ENCODE measurements at regions not wholly inside any gene's neighbourhood (a gene's known extent, or its start where the extent isn't known, plus 50 kb on each side); places are given as distances from the start of the nearest gene placed in this dataset.

DNA sequence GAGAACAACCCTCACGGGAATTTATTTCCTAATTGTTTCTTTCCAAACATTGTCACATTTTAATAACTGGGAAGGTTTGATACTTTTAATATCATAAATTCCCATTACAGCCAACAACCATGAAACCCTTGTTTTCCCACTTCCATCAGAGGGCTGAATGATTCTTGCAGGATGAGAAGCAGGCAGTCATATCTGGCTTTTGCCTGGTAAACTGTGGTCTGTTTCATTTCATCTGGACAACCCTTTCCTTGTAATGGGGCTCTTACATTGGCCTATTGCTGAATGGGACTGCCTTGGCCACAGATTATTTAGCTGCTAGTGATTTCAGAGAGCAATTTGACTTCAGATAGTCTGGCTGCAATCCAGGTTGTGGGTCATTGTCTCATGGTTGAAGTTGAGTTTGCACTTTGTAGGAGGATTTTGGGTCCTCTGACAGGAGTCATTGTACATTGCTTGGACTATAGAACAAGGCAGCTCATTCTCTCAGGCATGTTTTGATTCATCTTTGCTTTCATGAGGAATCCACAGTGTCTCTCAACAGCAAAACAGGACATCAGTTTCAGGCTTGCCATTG is 754.9 kb upstream of the TSPY4 start:
- Mint-ChIP-seq H3K4me1 (ENCODE audit: low read depth) (no peaks in the 10 kb centered on the region), H3K36me3 (ENCODE audit: low read depth) (no peaks in the 10 kb centered on the region), H3K27ac (no peak overlapping the region), H3K9me3 (ENCODE audit: insufficient read depth) (no peaks in the 10 kb centered on the region), H3K27me3 (ENCODE audit: low read depth) (no peaks in the 10 kb centered on the region), H3K4me3 (no peak overlapping the region)
- POLR2A ChIA-PET, result no interaction called here
- DNase-seq (no peak), ATAC-seq (no peak)
- CTCF ChIA-PET, result no interaction called here

DNA sequence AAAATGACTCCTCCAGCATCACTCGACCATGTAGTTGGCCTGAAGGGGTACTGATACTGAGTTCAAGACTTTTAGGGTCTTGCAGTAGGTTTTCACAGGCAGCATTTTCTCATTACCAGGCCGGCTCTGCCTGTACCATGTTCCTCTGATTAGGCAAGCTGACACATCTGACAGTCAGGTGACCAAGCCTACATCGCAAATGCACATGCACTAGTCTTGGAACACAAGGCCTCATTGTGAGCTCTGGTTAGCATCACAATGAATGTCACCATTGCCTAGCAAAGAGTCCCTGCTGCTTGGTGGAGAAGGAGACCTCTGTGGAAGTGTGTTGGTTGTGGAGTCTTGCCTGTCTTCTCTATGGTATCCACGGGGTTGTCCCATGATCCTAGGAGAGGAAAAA is 754.1 kb upstream of the TSPY4 start:
- DNase-seq (no peak), ATAC-seq (no peak)
- Mint-ChIP-seq H3K36me3 (ENCODE audit: low read depth) (no peaks in the 10 kb centered on the region), H3K27me3 (ENCODE audit: low read depth) (no peaks in the 10 kb centered on the region), H3K4me1 (ENCODE audit: low read depth) (no peaks in the 10 kb centered on the region), H3K9me3 (ENCODE audit: insufficient read depth) (no peaks in the 10 kb centered on the region), H3K4me3 (no peak overlapping the region), H3K27ac (no peak overlapping the region)
- ChIA-PET CTCF (no interaction called here), POLR2A (no interaction called here)

DNA sequence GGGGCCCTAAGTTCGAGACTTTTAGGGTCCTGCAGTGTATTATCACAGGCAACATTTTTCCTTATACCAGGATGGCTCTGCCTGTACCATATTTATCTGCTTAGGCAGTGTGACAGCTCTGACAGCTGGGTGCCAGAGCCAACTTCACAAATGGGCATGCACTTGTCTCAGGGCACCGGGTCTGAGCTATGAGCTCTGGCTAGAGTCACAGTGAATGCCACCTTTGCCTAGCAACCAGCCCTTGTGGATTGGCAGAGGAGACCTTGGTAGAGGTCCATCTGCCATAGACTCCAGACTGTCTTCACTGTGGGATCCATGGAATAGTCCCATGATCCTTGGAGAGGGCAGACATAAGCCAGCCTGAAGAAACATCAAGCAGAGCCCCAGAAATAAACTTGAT is 746.6 kb upstream of the TSPY4 start:
- Mint-ChIP-seq H3K4me1 (ENCODE audit: low read depth) (no peaks in the 10 kb centered on the region), H3K4me3 (no peak overlapping the region), H3K27me3 (ENCODE audit: low read depth) (no peaks in the 10 kb centered on the region), H3K27ac (no peak overlapping the region), H3K9me3 (ENCODE audit: insufficient read depth) (no peaks in the 10 kb centered on the region), H3K36me3 (ENCODE audit: low read depth) (no peaks in the 10 kb centered on the region)
- no peak for ATAC-seq
- DNase-seq, result no peak
- CTCF ChIA-PET, result no interaction called here
- POLR2A ChIA-PET, result no interaction called here

DNA sequence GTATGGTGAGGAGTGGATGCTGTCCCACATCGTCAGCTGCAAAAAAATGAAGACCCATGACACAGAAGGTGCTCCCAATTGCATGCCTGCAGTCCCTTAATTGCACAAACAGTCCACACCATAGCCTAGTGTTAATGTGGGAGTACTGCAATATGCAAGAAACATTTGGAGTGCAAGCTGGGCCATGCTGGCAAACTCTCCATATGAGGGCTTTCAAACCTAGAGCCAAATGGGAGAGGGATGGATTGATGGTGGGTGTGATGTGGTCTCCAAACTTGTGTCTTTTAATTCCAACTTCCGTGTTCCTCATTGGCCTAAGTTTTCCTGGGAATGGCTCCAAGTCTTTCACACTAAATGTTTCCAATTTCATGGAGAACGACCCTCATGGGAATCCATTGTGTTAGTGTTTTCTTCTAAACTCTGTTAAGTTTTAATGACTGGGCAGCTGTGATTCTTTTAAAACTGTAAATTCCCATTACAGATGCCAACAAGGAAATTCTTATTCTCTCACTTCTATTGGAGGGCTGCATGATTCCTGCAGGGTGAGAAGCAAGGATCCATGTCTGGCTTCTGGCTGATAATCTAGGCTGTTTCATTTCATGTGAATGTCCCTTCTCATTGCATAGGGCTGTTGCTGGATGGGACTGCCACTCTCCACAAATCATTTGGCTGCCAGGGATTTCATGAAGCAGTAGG is 745.3 kb upstream of the TSPY4 start:
- Mint-ChIP-seq H3K4me3 (no peak overlapping the region), H3K9me3 (ENCODE audit: insufficient read depth) (no peaks in the 10 kb centered on the region), H3K4me1 (ENCODE audit: low read depth) (no peaks in the 10 kb centered on the region), H3K27me3 (ENCODE audit: low read depth) (no peaks in the 10 kb centered on the region), H3K36me3 (ENCODE audit: low read depth) (no peaks in the 10 kb centered on the region), H3K27ac (no peak overlapping the region)
- ATAC-seq (no peak), DNase-seq (no peak)
- POLR2A ChIA-PET, result no interaction called here
- CTCF ChIA-PET, result no interaction called here

DNA sequence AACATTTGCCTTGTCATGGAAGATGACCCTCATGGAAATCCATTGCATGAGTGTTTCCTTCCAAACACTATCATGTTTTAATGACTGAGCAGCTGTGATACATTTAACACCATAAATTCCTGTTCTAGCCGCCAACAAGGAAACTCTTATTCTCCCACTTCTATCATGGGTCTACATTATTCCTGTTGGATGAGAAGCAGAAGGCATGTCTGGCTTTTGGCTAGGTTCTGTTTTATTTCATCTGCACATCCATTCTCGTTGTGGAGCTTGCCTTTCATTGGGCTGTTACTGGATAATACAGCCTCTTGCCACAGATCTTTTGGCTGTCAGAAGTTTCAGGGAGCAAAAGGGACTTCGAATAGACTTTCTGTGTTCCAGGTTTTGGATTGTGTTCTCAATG is 742.6 kb upstream of the TSPY4 start:
- DNase-seq (no peak), ATAC-seq (no peak)
- ChIA-PET POLR2A (no interaction called here), CTCF (no interaction called here)
- H3K27ac Mint-ChIP-seq, result no peak overlapping the region
- no peaks in the 10 kb centered on the region for H3K4me1 Mint-ChIP-seq (ENCODE audit: low read depth)
- no peaks in the 10 kb centered on the region for H3K27me3 Mint-ChIP-seq (ENCODE audit: low read depth)
- no peaks in the 10 kb centered on the region for H3K36me3 Mint-ChIP-seq (ENCODE audit: low read depth)
- H3K4me3 Mint-ChIP-seq, result no peak overlapping the region
- no peaks in the 10 kb centered on the region for H3K9me3 Mint-ChIP-seq (ENCODE audit: insufficient read depth)

DNA sequence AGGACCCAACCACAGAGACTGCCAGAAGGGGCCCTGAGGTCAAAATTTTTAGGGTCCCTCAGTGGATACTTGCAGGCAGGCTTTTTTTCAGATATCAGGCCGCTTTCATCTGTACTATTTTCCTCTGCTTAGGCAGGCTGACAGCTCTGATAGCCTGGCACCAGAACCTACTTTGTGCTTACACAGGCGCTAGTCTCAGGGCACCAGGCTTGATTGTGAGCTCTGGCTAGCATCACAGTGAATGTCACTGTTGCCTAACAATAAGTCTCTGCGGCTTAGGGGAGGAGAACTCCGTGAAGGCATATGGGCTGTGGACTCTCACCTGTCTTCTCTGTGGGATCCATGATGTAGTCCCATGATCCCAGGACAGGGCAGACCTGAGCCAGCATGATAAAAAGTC is 738.1 kb upstream of the TSPY4 start:
- no peaks in the 10 kb centered on the region for H3K36me3 Mint-ChIP-seq (ENCODE audit: low read depth)
- no peak overlapping the region for H3K4me3 Mint-ChIP-seq
- no peak for DNase-seq
- H3K27ac Mint-ChIP-seq, result no peak overlapping the region
- no peaks in the 10 kb centered on the region for H3K27me3 Mint-ChIP-seq (ENCODE audit: low read depth)
- POLR2A ChIA-PET, result no interaction called here
- no peaks in the 10 kb centered on the region for H3K4me1 Mint-ChIP-seq (ENCODE audit: low read depth)
- CTCF ChIA-PET, result no interaction called here
- ATAC-seq, result no peak
- H3K9me3 Mint-ChIP-seq (ENCODE audit: insufficient read depth), result no peaks in the 10 kb centered on the region

DNA sequence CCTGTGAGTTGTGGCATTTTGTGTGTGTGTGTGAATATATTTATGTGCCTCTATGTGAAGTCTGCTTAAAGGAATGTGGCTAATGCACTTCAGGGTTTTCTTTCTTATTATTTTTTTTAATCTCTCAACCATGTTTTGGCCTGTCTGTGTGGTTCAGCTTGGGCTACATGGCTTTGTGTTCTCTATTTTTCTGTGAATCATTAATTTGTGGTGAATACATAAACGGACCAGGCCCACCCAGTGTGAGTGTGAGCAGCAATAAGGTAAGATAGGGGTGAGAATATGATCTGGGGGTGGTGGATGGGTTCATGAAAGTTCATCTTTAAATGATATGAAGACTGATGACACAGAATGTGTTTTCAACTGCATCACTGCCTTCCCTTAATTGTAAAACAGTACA is 726.6 kb upstream of the TSPY4 start:
- Mint-ChIP-seq H3K4me1 (ENCODE audit: low read depth) (no peaks in the 10 kb centered on the region), H3K9me3 (ENCODE audit: insufficient read depth) (no peaks in the 10 kb centered on the region)

DNA sequence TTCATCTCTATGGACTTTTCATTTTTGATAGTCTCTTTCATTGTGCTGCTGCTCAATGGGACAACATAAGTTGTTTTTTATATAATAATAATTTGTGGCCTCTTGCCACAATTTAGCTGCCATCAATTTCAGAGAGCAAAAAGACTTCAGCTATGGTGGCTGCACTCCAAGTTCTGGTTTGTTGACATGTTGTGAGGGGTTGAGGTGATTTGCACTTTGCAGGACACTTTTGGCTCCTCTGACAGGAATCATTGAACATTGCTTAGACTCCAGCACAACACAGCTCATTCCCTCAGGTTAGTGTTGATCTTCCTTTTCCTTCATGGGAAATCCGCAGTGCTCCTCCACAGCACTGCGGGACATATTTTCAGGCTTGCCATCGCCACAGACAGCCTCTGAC is 725.4 kb upstream of the TSPY4 start:
- Mint-ChIP-seq H3K9me3 (ENCODE audit: insufficient read depth) (no peaks in the 10 kb centered on the region), H3K4me3 (no peak overlapping the region), H3K36me3 (ENCODE audit: low read depth) (no peaks in the 10 kb centered on the region), H3K27me3 (ENCODE audit: low read depth) (no peaks in the 10 kb centered on the region), H3K4me1 (ENCODE audit: low read depth) (no peaks in the 10 kb centered on the region), H3K27ac (no peak overlapping the region)
- CTCF ChIA-PET, result no interaction called here
- ATAC-seq (no peak), DNase-seq (no peak)
- POLR2A ChIA-PET, result no interaction called here

More for the DNA sequence above, 726.6 kb upstream of the TSPY4 start:
- ChIA-PET POLR2A (no interaction called here), CTCF (no interaction called here)
- ATAC-seq (no peak), DNase-seq (no peak)
- no peak overlapping the region for H3K27ac Mint-ChIP-seq
- no peaks in the 10 kb centered on the region for H3K36me3 Mint-ChIP-seq (ENCODE audit: low read depth)
- H3K27me3 Mint-ChIP-seq (ENCODE audit: low read depth), result no peaks in the 10 kb centered on the region
- H3K4me3 Mint-ChIP-seq, result no peak overlapping the region

DNA sequence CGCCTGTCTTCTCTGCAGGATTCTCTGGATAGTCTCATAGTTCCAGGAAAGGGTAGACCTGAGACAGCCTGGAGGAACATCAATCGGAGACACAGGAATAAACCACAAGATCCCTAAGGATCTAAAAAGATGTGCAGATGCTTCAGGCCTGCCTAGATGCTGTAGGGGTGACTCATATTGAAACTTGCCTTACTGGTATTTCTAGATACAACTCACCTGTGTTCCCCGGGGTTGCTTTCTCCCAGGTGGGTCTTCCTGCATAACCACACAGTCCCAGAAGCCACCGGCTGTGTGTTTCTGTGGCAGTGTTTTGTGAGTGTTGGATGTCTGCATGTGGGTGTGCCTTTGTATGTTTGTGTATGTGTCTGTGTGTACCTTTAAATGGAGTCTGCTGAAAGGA is 719.0 kb upstream of the TSPY4 start:
- H3K27me3 Mint-ChIP-seq (ENCODE audit: low read depth), result no peaks in the 10 kb centered on the region
- no peaks in the 10 kb centered on the region for H3K36me3 Mint-ChIP-seq (ENCODE audit: low read depth)
- no peaks in the 10 kb centered on the region for H3K4me1 Mint-ChIP-seq (ENCODE audit: low read depth)
- no peak overlapping the region for H3K27ac Mint-ChIP-seq
- ChIA-PET POLR2A (no interaction called here), CTCF (no interaction called here)
- H3K9me3 Mint-ChIP-seq (ENCODE audit: insufficient read depth), result no peaks in the 10 kb centered on the region
- H3K4me3 Mint-ChIP-seq, result no peak overlapping the region
- ATAC-seq (no peak), DNase-seq (no peak)

DNA sequence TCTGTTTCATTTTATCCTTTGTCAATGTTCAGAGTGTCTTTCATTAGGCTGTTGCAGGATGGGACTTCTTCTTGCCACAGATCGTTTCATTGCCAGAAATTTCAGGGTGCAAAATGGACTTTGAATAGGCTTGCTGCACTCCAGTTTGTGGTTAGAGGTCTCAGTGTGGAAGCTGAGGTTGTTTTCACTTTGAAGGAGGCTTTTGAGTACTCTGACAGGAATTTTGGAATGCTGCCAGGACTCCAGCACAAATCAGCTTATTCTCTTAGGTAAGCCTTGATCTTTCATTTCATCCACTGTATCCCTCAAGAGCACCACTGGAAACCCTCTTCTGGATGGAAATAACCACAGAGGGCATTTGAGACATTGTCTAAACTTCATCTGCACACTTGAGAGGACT is 715.1 kb upstream of the TSPY4 start:
- POLR2A ChIA-PET, result no interaction called here
- Mint-ChIP-seq H3K27ac (no peak overlapping the region), H3K27me3 (ENCODE audit: low read depth) (no peaks in the 10 kb centered on the region), H3K4me3 (no peak overlapping the region), H3K36me3 (ENCODE audit: low read depth) (no peaks in the 10 kb centered on the region), H3K9me3 (ENCODE audit: insufficient read depth) (no peaks in the 10 kb centered on the region), H3K4me1 (ENCODE audit: low read depth) (no peaks in the 10 kb centered on the region)
- DNase-seq, result no peak
- ATAC-seq, result no peak
- CTCF ChIA-PET, result no interaction called here

DNA sequence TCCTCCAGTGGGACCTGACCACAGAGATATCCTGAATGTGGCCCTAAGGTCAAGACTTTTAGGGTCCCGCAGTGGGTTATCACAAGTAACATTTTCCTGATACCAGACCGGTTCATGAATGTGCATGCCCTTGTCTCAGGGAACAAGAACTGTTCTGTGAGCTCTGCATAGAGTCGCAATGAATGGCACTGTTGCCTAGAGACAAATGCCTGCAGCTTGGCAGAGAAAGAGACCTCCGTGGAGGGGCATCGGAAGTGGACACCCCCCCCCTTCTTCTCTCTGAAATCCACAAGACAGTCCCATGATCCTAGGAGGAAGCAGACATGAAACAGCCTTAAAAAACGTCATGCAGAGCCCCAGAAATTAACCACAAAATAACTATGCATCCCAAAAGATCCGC is 714.4 kb upstream of the TSPY4 start:
- Mint-ChIP-seq H3K9me3 (ENCODE audit: insufficient read depth) (no peaks in the 10 kb centered on the region), H3K4me3 (no peak overlapping the region), H3K27me3 (ENCODE audit: low read depth) (no peaks in the 10 kb centered on the region), H3K4me1 (ENCODE audit: low read depth) (no peaks in the 10 kb centered on the region), H3K36me3 (ENCODE audit: low read depth) (no peaks in the 10 kb centered on the region), H3K27ac (no peak overlapping the region)
- POLR2A ChIA-PET, result no interaction called here
- DNase-seq (no peak), ATAC-seq (no peak)
- CTCF ChIA-PET, result no interaction called here

DNA sequence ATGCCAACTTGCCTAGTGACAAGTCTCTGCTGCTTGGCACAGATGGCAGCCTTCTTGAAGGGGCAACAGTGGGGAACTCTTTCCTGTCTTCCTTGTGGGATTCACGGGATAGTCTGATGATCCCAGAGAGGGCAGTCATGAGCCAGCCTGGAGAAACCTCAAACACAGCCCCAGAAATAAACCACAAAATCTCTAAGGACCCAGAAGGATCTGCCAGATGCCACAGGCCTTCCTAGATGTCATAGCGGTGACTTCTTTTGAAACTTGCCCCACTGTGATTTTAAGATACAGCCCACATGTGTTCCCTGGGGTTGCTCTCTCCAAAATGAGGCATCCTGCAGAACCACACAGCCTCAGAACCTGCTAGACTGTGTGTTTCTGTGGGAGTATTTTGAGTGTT is 707.6 kb upstream of the TSPY4 start:
- no peaks in the 10 kb centered on the region for H3K27me3 Mint-ChIP-seq (ENCODE audit: low read depth)
- H3K4me1 Mint-ChIP-seq (ENCODE audit: low read depth), result no peaks in the 10 kb centered on the region
- no peak for DNase-seq
- H3K9me3 Mint-ChIP-seq (ENCODE audit: insufficient read depth), result no peaks in the 10 kb centered on the region
- H3K27ac Mint-ChIP-seq, result no peak overlapping the region
- no peaks in the 10 kb centered on the region for H3K36me3 Mint-ChIP-seq (ENCODE audit: low read depth)
- POLR2A ChIA-PET, result no interaction called here
- no peak overlapping the region for H3K4me3 Mint-ChIP-seq
- CTCF ChIA-PET, result no interaction called here
- ATAC-seq, result no peak

DNA sequence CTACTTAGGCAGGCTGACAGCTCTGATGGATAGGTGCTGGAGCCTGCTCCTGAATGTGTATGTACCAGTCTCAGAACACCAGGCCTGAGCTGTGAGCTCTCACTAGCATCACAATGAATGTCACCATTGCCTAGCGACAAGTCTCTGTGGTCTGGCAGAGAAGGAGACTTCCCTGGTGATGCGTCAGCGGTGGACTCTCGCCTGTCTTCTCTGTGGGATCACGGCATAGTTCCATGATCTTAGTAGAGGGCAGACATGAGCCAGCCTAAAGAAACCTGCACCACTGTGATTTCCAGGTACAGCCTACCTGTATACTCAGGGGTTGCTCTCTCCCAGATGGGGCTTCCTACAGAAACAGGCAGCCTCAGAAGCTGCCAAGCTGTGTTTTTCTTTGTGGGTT is 699.2 kb upstream of the TSPY4 start:
- no peak overlapping the region for H3K4me3 Mint-ChIP-seq
- no peaks in the 10 kb centered on the region for H3K9me3 Mint-ChIP-seq (ENCODE audit: insufficient read depth)
- ATAC-seq (no peak), DNase-seq (no peak)
- H3K27ac Mint-ChIP-seq, result no peak overlapping the region
- POLR2A ChIA-PET, result no interaction called here
- no peaks in the 10 kb centered on the region for H3K4me1 Mint-ChIP-seq (ENCODE audit: low read depth)
- H3K36me3 Mint-ChIP-seq (ENCODE audit: low read depth), result no peaks in the 10 kb centered on the region
- H3K27me3 Mint-ChIP-seq (ENCODE audit: low read depth), result no peaks in the 10 kb centered on the region
- CTCF ChIA-PET, result no interaction called here

Measured in activated CD8-positive, alpha-beta T cell treated with anti-CD3 and anti-CD28 coated beads, Interleukin-2, amount 10 ng/mL, durations not matched to agents 7 days and 5 days (primary cell).